HCT116 (cell line): ENCODE measurements at regions not wholly inside any gene's neighbourhood (a gene's known extent, or its start where the extent isn't known, plus 50 kb on each side); places are given as distances from the start of the nearest gene placed in this dataset.

Source experiments
- ATAC-seq: fragments of 200-7000 bp; cut with Tn5 transposase; 2 replicates; pipeline ENCODE4 v1.9.1; 2020; ENCODE audit warnings: mild to moderate bottlenecking, moderate library complexity
- BruUV-seq: library from RNA; stranded (reverse); fragments of 400-500 nt; replicated peaks from 2 replicates; lab custom pipeline; 2021; lab: Mats Ljungman, UMichigan
- CTCF ChIA-PET: fragments of 300-600 bp; sonication (Branson Sonifier 250); formaldehyde crosslinking; loops from one replicate; lab custom pipeline; 2021; ENCODE audit warnings: antibody characterized with exemption; lab: Charles Lee
- POLR2A ChIA-PET: fragments of 300-600, 350-600 bp; sonication (Branson Sonifier 250); formaldehyde crosslinking; loops from one replicate; lab custom pipeline; 2021; ENCODE audit warnings: antibody characterized with exemption; lab: Charles Lee
- RAD21 ChIA-PET, 2 experiments: fragments of 300-600 bp; sonication (Branson Sonifier 250); formaldehyde crosslinking; loops; one replicate each; lab custom pipeline; 2023; ENCODE audit warnings: low total read pairs in 2 of 2; ENCODE audit not compliant: uncharacterized antibody in 2 of 2, unreplicated experiment in 2 of 2, low non-redundant PET in 1 of 2; lab: Charles Lee
- DNase-seq: peaks from one replicate; pipeline ENCODE4 v3.0.0-alpha.2; 2010; ENCODE audit warnings: low read depth, low spot score
- H2AFZ ChIP-seq: fragments of 200-600 bp; shearing (Covaris generic), sonication (generic); 2 replicates; pipeline ENCODE4 v1.6.1; 2017; ENCODE audit warnings: low read depth, mixed run types, mixed read lengths, antibody characterized with exemption, low read length; ENCODE audit not compliant: poor library complexity, severe bottlenecking
- H3K27ac ChIP-seq: 2 replicates; pipeline ENCODE4 v1.5.1; 2012; ENCODE audit warnings: low read depth, low read length
- H3K27me3 ChIP-seq: fragments of 200-600 bp; sonication (generic); 2 replicates; pipeline ENCODE4 v1.6.1; 2016; ENCODE audit warnings: mixed run types, low read length, mixed read lengths; ENCODE audit not compliant: insufficient read depth
- H3K36me3 ChIP-seq, 2 experiments: fragments of 200-500 bp in 1 of 2; fragments of 200-600 bp in 1 of 2; sonication (Bioruptor generic) in 1 of 2; sonication (generic) in 1 of 2; 2 replicates each; pipeline versions ENCODE4 v1.5.1 to v1.6.1; 2014 to 2016; ENCODE audit warnings: low read length in 2 of 2, inconsistent platforms in 1 of 2, mixed read lengths in 1 of 2, mixed run types in 1 of 2; ENCODE audit not compliant: insufficient read depth in 2 of 2, control insufficient read depth in 1 of 2
- H3K4me1 ChIP-seq, 2 experiments: fragments of 200-600 bp in 1 of 2; sonication (generic) in 1 of 2; 2 replicates each; pipeline versions ENCODE4 v1.5.1 to v1.6.1; 2012 to 2017; ENCODE audit warnings: low read length in 2 of 2, inconsistent platforms in 1 of 2, mild to moderate bottlenecking in 1 of 2, mixed read lengths in 1 of 2, mixed run types in 1 of 2, moderate library complexity in 1 of 2; ENCODE audit not compliant: insufficient read depth in 2 of 2, control insufficient read depth in 1 of 2
- H3K4me2 ChIP-seq: fragments of 200-600 bp; sonication (generic); 2 replicates; pipeline ENCODE4 v1.6.1; 2017; ENCODE audit warnings: mixed run types, low read length, mixed read lengths
- H3K4me3 ChIP-seq, 2 experiments: fragments of 200-600 bp in 1 of 2; sonication (generic) in 1 of 2; replicated peaks in 1 of 2; 2 replicates each; pipeline ENCODE4 v1.5.1; 2011 to 2016; ENCODE audit warnings: low read length in 2 of 2, control low read depth in 1 of 2, low read depth in 1 of 2, mild to moderate bottlenecking in 1 of 2, mixed read lengths in 1 of 2, mixed run types in 1 of 2
- H3K79me2 ChIP-seq: fragments of 200-600 bp; sonication (generic); 2 replicates; pipeline ENCODE4 v1.6.1; 2017; ENCODE audit warnings: mild to moderate bottlenecking, mixed run types, low read length, moderate library complexity, mixed read lengths; ENCODE audit not compliant: insufficient read depth
- H3K9ac ChIP-seq: fragments of 200-600 bp; sonication (generic); 2 replicates; pipeline ENCODE4 v1.6.1; 2016; ENCODE audit warnings: low read length, mixed read lengths
- H3K9me2 ChIP-seq: fragments of 200-600 bp; sonication (generic), shearing (Covaris generic); 2 replicates; pipeline ENCODE4 v1.6.1; 2017; ENCODE audit warnings: mixed run types, mild to moderate bottlenecking, moderate library complexity; ENCODE audit not compliant: insufficient read depth
- H3K9me3 ChIP-seq, 2 experiments: fragments of 200-500 bp in 1 of 2; fragments of 200-600 bp in 1 of 2; sonication (Bioruptor generic) in 1 of 2; sonication (generic) in 1 of 2; 2 replicates each; pipeline ENCODE4 v1.6.1; 2014 to 2017; ENCODE audit warnings: low read length in 2 of 2, mixed read lengths in 2 of 2, inconsistent platforms in 1 of 2, low read depth in 1 of 2, mild to moderate bottlenecking in 1 of 2, mixed run types in 1 of 2, moderate library complexity in 1 of 2; ENCODE audit not compliant: control insufficient read depth in 1 of 2, insufficient read depth in 1 of 2
- H4K20me1 ChIP-seq: fragments of 200-600 bp; sonication (generic), shearing (Covaris generic); 2 replicates; pipeline ENCODE4 v1.6.1; 2017; ENCODE audit warnings: mixed run types, mild to moderate bottlenecking, moderate library complexity; ENCODE audit not compliant: insufficient read depth
- CBX3 ChIP-seq: IDR thresholded peaks from 2 replicates; pipeline ENCODE4 v1.6.1; 2012; ENCODE audit warnings: low read depth
- CEBPB ChIP-seq: IDR thresholded peaks from 2 replicates; pipeline ENCODE4 v1.6.1; 2012; ENCODE audit warnings: low read depth
- EGR1 ChIP-seq: IDR thresholded peaks from 2 replicates; pipeline ENCODE4 v1.6.1; 2012; ENCODE audit warnings: low read depth
- ELF1 ChIP-seq: IDR thresholded peaks from 2 replicates; pipeline ENCODE4 v1.6.1; 2012; ENCODE audit warnings: low read depth, borderline replicate concordance
- EZH2phosphoT487 ChIP-seq: fragments of 200-600 bp; IDR thresholded peaks from 2 replicates; pipeline ENCODE4 v1.6.1; 2018; ENCODE audit warnings: antibody characterized with exemption, borderline replicate concordance
- FOSL1 ChIP-seq: IDR thresholded peaks from 2 replicates; pipeline ENCODE4 v1.6.1; 2012; ENCODE audit warnings: low read depth
- JUND ChIP-seq: IDR thresholded peaks from 2 replicates; pipeline ENCODE4 v1.6.1; 2012
- POLR2A ChIP-seq: IDR thresholded peaks from 2 replicates; pipeline ENCODE4 v1.7.0; 2011; ENCODE audit warnings: borderline replicate concordance; ENCODE audit not compliant: insufficient read depth, insufficient read length; ENCODE audit errors: extremely low read depth
- POLR2AphosphoS5 ChIP-seq: IDR thresholded peaks from 2 replicates; pipeline ENCODE4 v1.6.1; 2011; ENCODE audit warnings: mild to moderate bottlenecking, low read depth, low read length, moderate library complexity
- RAD21 ChIP-seq: IDR thresholded peaks from 2 replicates; pipeline ENCODE4 v1.6.1; 2012; ENCODE audit warnings: low read depth, mild to moderate bottlenecking
- SIN3A ChIP-seq: IDR thresholded peaks from 2 replicates; pipeline ENCODE4 v1.6.1; 2012; ENCODE audit warnings: low read depth
- SP1 ChIP-seq: IDR thresholded peaks from 2 replicates; pipeline ENCODE4 v1.6.1; 2012; ENCODE audit warnings: low read depth
- SRF ChIP-seq: IDR thresholded peaks from 2 replicates; pipeline ENCODE4 v1.6.1; 2012; ENCODE audit warnings: low read depth
- TCF7L2 ChIP-seq: IDR thresholded peaks from 2 replicates; pipeline ENCODE4 v1.7.0; 2011; ENCODE audit warnings: borderline replicate concordance, inconsistent platforms; ENCODE audit not compliant: insufficient read depth, insufficient read length; ENCODE audit errors: extremely low read depth
- ZNF274 ChIP-seq: fragments of 200-500 bp; sonication (Bioruptor generic); IDR thresholded peaks from 2 replicates; pipeline ENCODE4 v1.6.1; 2014; ENCODE audit warnings: mild to moderate bottlenecking, low read depth, low read length, inconsistent platforms
- intact Hi-C: fragments of 100-400 bp; cut with micrococcal nuclease; formaldehyde crosslinking; loops from 2 replicates; pipeline ENCODE4 v1.10.0; 2022
- TF ChIP-seq, protein P1 (sequence below): IDR thresholded peaks from 2 replicates; pipeline ENCODE4 v1.6.1; 2012
- TF ChIP-seq, protein P2 (sequence below): IDR thresholded peaks from 2 replicates; pipeline ENCODE4 v1.6.1; 2012; ENCODE audit warnings: low read depth
- TF ChIP-seq, protein P3 (sequence below), 3 experiments: fragments of 200-600 bp in 1 of 3; sonication (generic) in 1 of 3; IDR thresholded peaks in 2 of 3; conservative IDR thresholded peaks in 1 of 3; 2 replicates each; pipeline ENCODE4 v1.5.1; 2012 to 2017; ENCODE audit warnings: low read depth in 2 of 3, low read length in 2 of 3, antibody characterized with exemption in 1 of 3, borderline replicate concordance in 1 of 3, control low read depth in 1 of 3, mild to moderate bottlenecking in 1 of 3, mixed read lengths in 1 of 3, mixed run types in 1 of 3, moderate library complexity in 1 of 3; ENCODE audit not compliant: insufficient read depth in 1 of 3

DNA sequence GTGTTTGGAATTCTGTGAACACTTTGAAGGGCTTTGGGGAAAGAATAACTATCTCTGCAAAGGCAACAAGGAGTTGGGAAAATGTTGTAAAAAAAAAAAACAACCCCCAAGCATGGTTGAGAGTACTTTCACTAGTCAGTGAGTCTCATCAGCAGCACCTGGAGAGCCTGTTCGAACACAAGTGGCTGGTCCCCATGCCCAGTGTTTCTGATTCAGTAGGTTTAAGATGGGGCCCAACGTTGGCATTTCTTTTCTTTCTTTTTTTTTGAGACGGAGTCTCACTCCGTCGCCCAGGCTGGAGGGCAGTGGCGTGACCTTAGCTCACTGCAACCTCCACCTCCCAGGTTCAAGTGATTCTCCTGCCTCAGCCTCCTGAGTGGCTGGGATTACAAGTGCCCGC lies 59.5 kb downstream of the KLF4 start:
- DNase-seq = no peak
- peaks cover under 1 to 6% of the 10 kb centered on the region in 2 experiments; a peak in 3 of 4 replicates for H3K4me1 ChIP-seq
- H3K9me3 ChIP-seq = no peaks in the 10 kb centered on the region
- H3K36me3 ChIP-seq = no peaks in the 10 kb centered on the region
- H3K4me2 ChIP-seq = no peak overlapping the region
- H4K20me1 ChIP-seq = no peaks in the 10 kb centered on the region
- ChIA-PET RAD21 (no interaction called here), POLR2A (no interaction called here), CTCF (no interaction called here)
- TF ChIP-seq FOSL1 (no peak), SRF (no peak), JUND (no peak), POLR2A (no peak), SIN3A (no peak), CBX3 (no peak), SP1 (no peak), TCF7L2 (no peak), ZNF274 (no peak), ELF1 (no peak), EZH2phosphoT487 (no peak), POLR2AphosphoS5 (no peak), RAD21 (no peak), CEBPB (no peak), EGR1 (no peak)
- TF ChIP-seq, protein P1, sequence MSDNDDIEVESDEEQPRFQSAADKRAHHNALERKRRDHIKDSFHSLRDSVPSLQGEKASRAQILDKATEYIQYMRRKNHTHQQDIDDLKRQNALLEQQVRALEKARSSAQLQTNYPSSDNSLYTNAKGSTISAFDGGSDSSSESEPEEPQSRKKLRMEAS = no peak
- TF ChIP-seq, protein P2, sequence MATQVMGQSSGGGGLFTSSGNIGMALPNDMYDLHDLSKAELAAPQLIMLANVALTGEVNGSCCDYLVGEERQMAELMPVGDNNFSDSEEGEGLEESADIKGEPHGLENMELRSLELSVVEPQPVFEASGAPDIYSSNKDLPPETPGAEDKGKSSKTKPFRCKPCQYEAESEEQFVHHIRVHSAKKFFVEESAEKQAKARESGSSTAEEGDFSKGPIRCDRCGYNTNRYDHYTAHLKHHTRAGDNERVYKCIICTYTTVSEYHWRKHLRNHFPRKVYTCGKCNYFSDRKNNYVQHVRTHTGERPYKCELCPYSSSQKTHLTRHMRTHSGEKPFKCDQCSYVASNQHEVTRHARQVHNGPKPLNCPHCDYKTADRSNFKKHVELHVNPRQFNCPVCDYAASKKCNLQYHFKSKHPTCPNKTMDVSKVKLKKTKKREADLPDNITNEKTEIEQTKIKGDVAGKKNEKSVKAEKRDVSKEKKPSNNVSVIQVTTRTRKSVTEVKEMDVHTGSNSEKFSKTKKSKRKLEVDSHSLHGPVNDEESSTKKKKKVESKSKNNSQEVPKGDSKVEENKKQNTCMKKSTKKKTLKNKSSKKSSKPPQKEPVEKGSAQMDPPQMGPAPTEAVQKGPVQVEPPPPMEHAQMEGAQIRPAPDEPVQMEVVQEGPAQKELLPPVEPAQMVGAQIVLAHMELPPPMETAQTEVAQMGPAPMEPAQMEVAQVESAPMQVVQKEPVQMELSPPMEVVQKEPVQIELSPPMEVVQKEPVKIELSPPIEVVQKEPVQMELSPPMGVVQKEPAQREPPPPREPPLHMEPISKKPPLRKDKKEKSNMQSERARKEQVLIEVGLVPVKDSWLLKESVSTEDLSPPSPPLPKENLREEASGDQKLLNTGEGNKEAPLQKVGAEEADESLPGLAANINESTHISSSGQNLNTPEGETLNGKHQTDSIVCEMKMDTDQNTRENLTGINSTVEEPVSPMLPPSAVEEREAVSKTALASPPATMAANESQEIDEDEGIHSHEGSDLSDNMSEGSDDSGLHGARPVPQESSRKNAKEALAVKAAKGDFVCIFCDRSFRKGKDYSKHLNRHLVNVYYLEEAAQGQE = no peak
- TF ChIP-seq, protein P3, sequence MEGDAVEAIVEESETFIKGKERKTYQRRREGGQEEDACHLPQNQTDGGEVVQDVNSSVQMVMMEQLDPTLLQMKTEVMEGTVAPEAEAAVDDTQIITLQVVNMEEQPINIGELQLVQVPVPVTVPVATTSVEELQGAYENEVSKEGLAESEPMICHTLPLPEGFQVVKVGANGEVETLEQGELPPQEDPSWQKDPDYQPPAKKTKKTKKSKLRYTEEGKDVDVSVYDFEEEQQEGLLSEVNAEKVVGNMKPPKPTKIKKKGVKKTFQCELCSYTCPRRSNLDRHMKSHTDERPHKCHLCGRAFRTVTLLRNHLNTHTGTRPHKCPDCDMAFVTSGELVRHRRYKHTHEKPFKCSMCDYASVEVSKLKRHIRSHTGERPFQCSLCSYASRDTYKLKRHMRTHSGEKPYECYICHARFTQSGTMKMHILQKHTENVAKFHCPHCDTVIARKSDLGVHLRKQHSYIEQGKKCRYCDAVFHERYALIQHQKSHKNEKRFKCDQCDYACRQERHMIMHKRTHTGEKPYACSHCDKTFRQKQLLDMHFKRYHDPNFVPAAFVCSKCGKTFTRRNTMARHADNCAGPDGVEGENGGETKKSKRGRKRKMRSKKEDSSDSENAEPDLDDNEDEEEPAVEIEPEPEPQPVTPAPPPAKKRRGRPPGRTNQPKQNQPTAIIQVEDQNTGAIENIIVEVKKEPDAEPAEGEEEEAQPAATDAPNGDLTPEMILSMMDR (IDR thresholded peaks at IDR 0.05 in 2 of 3, conservative IDR thresholded peaks at IDR 0.05 in 1 of 3; ENCODE audit: borderline replicate concordance in 1 of 3, insufficient read depth in 1 of 3, low read depth in 2 of 3, low read length in 2 of 3) = no peak
- intact Hi-C loops = no loop called here
- no TSS peak for BruUV-seq
- H3K27ac ChIP-seq = no peak overlapping the region
- no peak for ATAC-seq
- no peaks in the 10 kb centered on the region for H3K9me2 ChIP-seq
- no peak overlapping the region for H3K4me3 ChIP-seq
- H3K27me3 ChIP-seq = no peaks in the 10 kb centered on the region
- H3K9ac ChIP-seq = no peak overlapping the region
- H2AFZ ChIP-seq = no peak overlapping the region
- H3K79me2 ChIP-seq = no peaks in the 10 kb centered on the region
